HG03571 (cell line): ENCODE measurements at regions not wholly inside any gene's neighbourhood (a gene's known extent, or its start where the extent isn't known, plus 50 kb on each side); places are given as distances from the start of the nearest gene placed in this dataset.

Experiments used
- ATAC-seq: cut with Tn5 transposase; IDR thresholded peaks from one replicate; pipeline ENCODE4 v1.9.1; 2021; ENCODE audit not compliant: unreplicated experiment

GRCh38 chr3:72224804-72225509 is 440.0 kb upstream of the PROK2 start:
- no peak for ATAC-seq

GRCh38 chr3:72223628-72224027 is 438.7 kb upstream of the PROK2 start:
- ATAC-seq, result no peak

GRCh38 chr3:72223116-72223515 is 438.2 kb upstream of the PROK2 start:
- no peak for ATAC-seq

- no peak for ATAC-seq
These were observed 437.5 kb upstream of the PROK2 start for GRCh38 chr3:72222410-72222809.

- ATAC-seq, result no peak
These were observed 436.0 kb upstream of the PROK2 start for GRCh38 chr3:72220946-72221345.

- ATAC-seq, result no peak
These were observed 434.8 kb upstream of the PROK2 start for GRCh38 chr3:72219752-72220151.

GRCh38 chr3:72217570-72217969 is 432.6 kb upstream of the PROK2 start:
- no peak for ATAC-seq

- ATAC-seq, result no peak
These were observed 429.4 kb upstream of the PROK2 start for GRCh38 chr3:72214066-72214951.

GRCh38 chr3:72213296-72214065 is 428.5 kb upstream of the PROK2 start:
- no peak for ATAC-seq

- ATAC-seq, result no peak
These were observed 427.4 kb upstream of the PROK2 start for GRCh38 chr3:72212396-72212795.

GRCh38 chr3:72210261-72210660 is 425.3 kb upstream of the PROK2 start:
- no peak for ATAC-seq

- no peak for ATAC-seq
These were observed 420.4 kb upstream of the PROK2 start for GRCh38 chr3:72205297-72205826.

- ATAC-seq, result no peak
These were observed 419.5 kb upstream of the PROK2 start for GRCh38 chr3:72204452-72204851.

- ATAC-seq, result no peak
These were observed 418.8 kb upstream of the PROK2 start for GRCh38 chr3:72203613-72204349.

- ATAC-seq, result no peak
These were observed 418.2 kb upstream of the PROK2 start for GRCh38 chr3:72203105-72203504.

- ATAC-seq, result no peak
These were observed 415.4 kb upstream of the PROK2 start for GRCh38 chr3:72200332-72200731.

GRCh38 chr3:72199530-72199929 is 414.6 kb upstream of the PROK2 start:
- ATAC-seq, result no peak

GRCh38 chr3:72196377-72196929 is 411.5 kb upstream of the PROK2 start:
- ATAC-seq, result no peak

GRCh38 chr3:72195895-72196294 is 410.9 kb upstream of the PROK2 start:
- ATAC-seq, result no peak

- ATAC-seq, result no peak
These were observed 409.5 kb upstream of the PROK2 start for GRCh38 chr3:72194458-72194857.
